Thymus (tissue), 11 donors: ENCODE measurements at regions not wholly inside any gene's neighbourhood (a gene's known extent, or its start where the extent isn't known, plus 50 kb on each side); places are given as distances from the start of the nearest gene placed in this dataset.

Experiments
- DNase-seq, 9 donors: peaks; one replicate each; pipeline ENCODE4 v3.0.0-alpha.2; 2013; ENCODE audit warnings: low spot score in 9 of 9, low read depth in 6 of 9, missing footprints in 1 of 9
- H3K27ac ChIP-seq, 2 donors: one replicate each; pipeline ENCODE4 v1.5.1; 2013; ENCODE audit warnings: control low read depth in 1 of 2, low read depth in 1 of 2, low read length in 1 of 2, mild to moderate bottlenecking in 1 of 2, moderate library complexity in 1 of 2
- H3K27me3 ChIP-seq, 2 donors: one replicate each; pipeline ENCODE4 v1.5.1; 2013; ENCODE audit warnings: low read length in 1 of 2; ENCODE audit not compliant: control insufficient read depth in 2 of 2, insufficient read depth in 1 of 2
- H3K36me3 ChIP-seq, 2 donors: one replicate each; pipeline ENCODE4 v1.5.1; 2013; ENCODE audit warnings: low read length in 1 of 2, mild to moderate bottlenecking in 1 of 2, moderate library complexity in 1 of 2; ENCODE audit not compliant: control insufficient read depth in 2 of 2, insufficient read depth in 2 of 2
- H3K4me1 ChIP-seq, 2 donors: one replicate each; pipeline ENCODE4 v1.5.1; 2013; ENCODE audit warnings: low read length in 2 of 2; ENCODE audit not compliant: control insufficient read depth in 2 of 2, insufficient read depth in 2 of 2
- H3K4me3 ChIP-seq, 2 donors: one replicate each; pipeline ENCODE4 v1.5.1; 2013; ENCODE audit warnings: low read length in 2 of 2, control low read depth in 1 of 2, mild to moderate bottlenecking in 1 of 2
- H3K9me3 ChIP-seq, 2 donors: one replicate each; pipeline ENCODE4 v1.5.1; 2013; ENCODE audit warnings: low read length in 1 of 2, mild to moderate bottlenecking in 1 of 2; ENCODE audit not compliant: control insufficient read depth in 2 of 2, insufficient read depth in 1 of 2
- WGBS: extraction: QIAGEN DNeasy Blood & Tissue Kit; methylation state at CpG from one replicate; pipeline ENCODE4 v1.1.7; 2013; 5-methylcytosine and 5-hydroxymethylcytosine counted together
- donor health status: healthy.

- Histone ChIP-seq H3K27ac (no peak overlapping the region), H3K4me1 (no peaks in the 10 kb centered on the region), H3K36me3 (no peaks in the 10 kb centered on the region), H3K9me3 (no peaks in the 10 kb centered on the region), H3K27me3 (no peaks in the 10 kb centered on the region), H3K4me3 (no peak overlapping the region)
- DNase-seq, result no peak
- 94% methylated on average over 2 of the region's 2 CpGs for WGBS
Measured at GRCh38 chr12:90659060-90659459, 295.9 kb downstream of the CCER1 start.

DNA sequence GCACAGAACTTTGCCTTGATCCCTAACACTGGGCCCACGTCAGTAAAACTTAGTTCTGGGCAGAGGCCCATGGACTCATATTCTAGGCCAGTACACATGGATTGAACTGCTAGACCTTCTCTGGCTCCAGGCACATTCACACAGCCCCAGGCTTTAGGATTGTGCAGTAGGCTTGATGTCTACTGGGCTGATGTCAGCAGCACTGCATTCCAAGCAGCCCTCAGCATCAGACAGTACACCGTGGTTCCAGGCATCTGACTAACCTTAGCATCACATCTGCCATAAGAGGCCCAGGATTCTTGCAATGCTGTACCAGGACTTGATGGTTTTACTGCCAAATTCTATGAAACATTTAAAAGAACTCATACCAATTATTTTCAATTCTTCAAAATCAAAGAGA lies 301.9 kb downstream of the CCER1 start:
- no peaks in the 10 kb centered on the region for H3K9me3 ChIP-seq
- no peak overlapping the region for H3K4me3 ChIP-seq
- H3K36me3 ChIP-seq, result no peaks in the 10 kb centered on the region
- no peak for DNase-seq
- H3K4me1 ChIP-seq, result no peaks in the 10 kb centered on the region
- no peaks in the 10 kb centered on the region for H3K27me3 ChIP-seq
- no peak overlapping the region for H3K27ac ChIP-seq
- WGBS, result 96% methylated on average over 2 of the region's 2 CpGs

DNA sequence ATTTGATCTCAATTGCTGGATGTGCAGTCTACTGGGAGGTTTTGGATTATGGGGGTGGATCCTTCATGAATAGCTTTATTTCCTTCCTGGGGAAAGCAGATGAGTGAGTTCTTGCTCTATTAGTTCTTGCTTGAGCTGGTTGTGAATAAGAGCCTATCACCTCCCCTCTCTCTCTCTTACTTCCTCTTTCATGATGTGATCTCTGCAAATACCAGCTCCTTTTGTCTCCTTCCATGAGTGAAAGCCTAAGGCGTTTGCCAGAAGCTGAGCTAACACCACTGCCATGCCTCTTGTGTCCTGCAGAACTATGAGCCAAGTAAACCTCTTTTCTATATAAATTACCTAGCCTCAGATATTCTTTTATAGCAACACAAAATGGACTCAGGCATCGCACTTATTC lies 302.7 kb downstream of the CCER1 start:
- Histone ChIP-seq H3K9me3 (no peaks in the 10 kb centered on the region), H3K27ac (no peak overlapping the region), H3K27me3 (no peaks in the 10 kb centered on the region), H3K36me3 (no peaks in the 10 kb centered on the region), H3K4me3 (no peak overlapping the region), H3K4me1 (no peaks in the 10 kb centered on the region)
- 78% methylated on average over 2 of the region's 2 CpGs for WGBS
- no peak for DNase-seq

- H3K36me3 ChIP-seq, result no peaks in the 10 kb centered on the region
- 90% methylated on average over 1 of the region's 1 CpG for WGBS
- DNase-seq, result no peak
Measured at GRCh38 chr12:90645181-90645580, 309.8 kb downstream of the CCER1 start.

GRCh38 chr12:90631591-90632212 lies 323.3 kb downstream of the CCER1 start:
- H3K4me3 ChIP-seq, result no peak overlapping the region
- H3K9me3 ChIP-seq, result no peaks in the 10 kb centered on the region
- no peak overlapping the region for H3K27ac ChIP-seq
- no peaks in the 10 kb centered on the region for H3K36me3 ChIP-seq
- H3K27me3 ChIP-seq, result no peaks in the 10 kb centered on the region
- no peaks in the 10 kb centered on the region for H3K4me1 ChIP-seq
- DNase-seq, result no peak
- WGBS, result 0% methylated on average over 1 of the region's 1 CpG

More at GRCh38 chr12:90645181-90645580, 309.8 kb downstream of the CCER1 start:
- no peaks in the 10 kb centered on the region for H3K27me3 ChIP-seq
- no peaks in the 10 kb centered on the region for H3K9me3 ChIP-seq
- H3K4me1 ChIP-seq, result no peaks in the 10 kb centered on the region
- H3K4me3 ChIP-seq, result no peak overlapping the region
- H3K27ac ChIP-seq, result no peak overlapping the region

GRCh38 chr12:90630006-90630405 lies 325.0 kb downstream of the CCER1 start:
- no peaks in the 10 kb centered on the region for H3K9me3 ChIP-seq
- H3K27ac ChIP-seq, result no peak overlapping the region
- no peaks in the 10 kb centered on the region for H3K27me3 ChIP-seq
- no peak for DNase-seq
- H3K4me1 ChIP-seq, result no peaks in the 10 kb centered on the region
- no peak overlapping the region for H3K4me3 ChIP-seq
- H3K36me3 ChIP-seq, result no peaks in the 10 kb centered on the region

DNA sequence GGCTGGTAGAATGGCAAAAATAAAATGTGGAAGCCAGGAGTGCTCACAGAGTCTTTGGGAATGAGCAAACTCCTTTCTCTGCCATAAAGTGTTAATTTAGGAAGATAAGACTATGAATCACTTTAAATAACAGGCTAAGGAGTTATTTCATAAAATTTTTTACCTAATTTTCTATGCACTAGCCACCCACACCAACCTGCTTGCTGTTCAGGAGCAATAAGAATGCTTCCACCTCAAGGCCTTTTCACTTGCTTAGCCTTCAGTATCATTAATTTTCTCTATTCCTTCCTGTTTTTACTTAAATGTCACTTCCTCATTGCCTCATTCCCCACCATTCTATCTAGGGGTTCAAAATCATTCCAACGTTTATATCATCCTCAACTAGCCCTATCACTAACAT lies 326.8 kb downstream of the CCER1 start:
- no peak for DNase-seq
- 61% methylated on average over 1 of the region's 1 CpG for WGBS
- no peaks in the 10 kb centered on the region for H3K36me3 ChIP-seq
- no peak overlapping the region for H3K4me3 ChIP-seq
- no peaks in the 10 kb centered on the region for H3K4me1 ChIP-seq
- no peaks in the 10 kb centered on the region for H3K9me3 ChIP-seq
- no peaks in the 10 kb centered on the region for H3K27me3 ChIP-seq
- no peak overlapping the region for H3K27ac ChIP-seq

- no peak overlapping the region for H3K27ac ChIP-seq
- no peaks in the 10 kb centered on the region for H3K36me3 ChIP-seq
- DNase-seq, result no peak
- H3K9me3 ChIP-seq, result no peaks in the 10 kb centered on the region
- no peaks in the 10 kb centered on the region for H3K27me3 ChIP-seq
- no peaks in the 10 kb centered on the region for H3K4me1 ChIP-seq
- 85% methylated on average over 6 of the region's 6 CpGs for WGBS
- no peak overlapping the region for H3K4me3 ChIP-seq
Measured at GRCh38 chr12:90627180-90627896, 327.6 kb downstream of the CCER1 start.

DNA sequence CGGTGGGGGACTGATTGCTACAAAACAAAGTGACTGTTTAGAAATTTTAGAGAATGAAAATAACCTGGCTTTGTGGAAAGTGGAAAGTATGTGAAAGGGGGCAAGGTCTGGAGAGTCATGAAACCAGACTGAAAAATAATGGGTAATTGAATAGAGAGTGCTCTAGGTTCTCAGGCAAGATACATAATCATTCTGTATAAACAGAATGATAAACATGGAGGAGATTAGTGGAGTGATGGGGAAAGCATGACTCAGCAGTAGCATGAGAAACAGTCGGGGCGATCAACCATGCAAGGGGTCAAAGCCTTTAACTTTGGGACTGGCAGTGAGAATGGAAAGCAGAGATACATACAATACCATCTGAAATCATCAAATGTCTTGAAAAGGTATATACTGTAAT lies 332.5 kb downstream of the CCER1 start:
- Histone ChIP-seq H3K4me3 (no peak overlapping the region), H3K4me1 (no peaks in the 10 kb centered on the region), H3K36me3 (no peaks in the 10 kb centered on the region), H3K9me3 (no peaks in the 10 kb centered on the region), H3K27me3 (no peaks in the 10 kb centered on the region), H3K27ac (no peak overlapping the region)
- DNase-seq, result no peak
- 95% methylated on average over 3 of the region's 3 CpGs for WGBS
